HG02943 (cell line): ENCODE measurements at regions not wholly inside any gene's neighbourhood (a gene's known extent, or its start where the extent isn't known, plus 50 kb on each side); places are given as distances from the start of the nearest gene placed in this dataset.
"Not testable (repeated sequence)": the region's sequence is repeated elsewhere in the genome, so short reads cannot be mapped to it uniquely, and the experiment has no call there.

Experiments
- ATAC-seq: cut with Tn5 transposase; IDR thresholded peaks from one replicate; pipeline ENCODE4 v1.9.1; 2021; ENCODE audit warnings: mild to moderate bottlenecking, low read depth, moderate library complexity; ENCODE audit not compliant: unreplicated experiment

- ATAC-seq, result no peak
Observed at GRCh38 chr3:145698749-145699148, 462.2 kb downstream of the PLOD2 start.

DNA sequence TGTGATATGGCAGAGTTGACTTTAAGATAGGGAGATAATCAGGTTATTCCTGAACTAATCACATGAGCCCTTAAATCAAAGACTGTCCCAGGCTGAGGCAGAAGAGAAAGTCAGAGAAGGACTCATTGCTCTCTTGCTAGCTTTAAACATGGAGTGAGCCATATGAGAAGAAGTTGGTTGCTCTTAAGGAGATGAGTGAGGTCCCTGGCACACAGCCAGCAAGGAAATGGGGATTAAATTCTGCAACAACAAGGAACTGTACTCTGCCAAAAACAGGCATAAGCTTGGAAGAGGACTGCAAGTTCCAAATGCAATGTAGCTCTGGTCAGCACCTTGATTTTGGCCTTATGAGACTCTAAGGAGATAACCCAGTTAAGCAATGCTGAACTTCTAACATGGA, 457.0 kb downstream of the PLOD2 start:
- no peak for ATAC-seq

DNA sequence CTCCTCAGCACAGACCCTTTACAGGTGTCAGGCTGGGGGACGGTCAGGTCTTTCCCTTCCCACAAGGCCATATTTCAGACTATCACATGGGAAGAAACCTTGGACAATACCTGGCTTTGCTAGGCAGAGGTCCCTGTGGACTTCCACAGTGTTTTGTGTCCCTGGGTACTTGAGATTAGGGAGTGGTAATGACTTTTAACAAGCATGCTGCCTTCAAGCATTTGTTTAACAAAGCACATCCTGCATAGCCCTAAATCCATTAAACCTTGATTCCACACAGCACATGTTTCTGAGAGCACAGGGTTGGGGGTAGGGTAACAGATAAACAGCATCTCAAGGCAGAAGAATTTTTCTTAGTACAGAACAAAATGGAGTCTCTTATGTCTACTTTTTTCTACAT, 451.2 kb downstream of the PLOD2 start:
- not testable (repeated sequence) for ATAC-seq

DNA sequence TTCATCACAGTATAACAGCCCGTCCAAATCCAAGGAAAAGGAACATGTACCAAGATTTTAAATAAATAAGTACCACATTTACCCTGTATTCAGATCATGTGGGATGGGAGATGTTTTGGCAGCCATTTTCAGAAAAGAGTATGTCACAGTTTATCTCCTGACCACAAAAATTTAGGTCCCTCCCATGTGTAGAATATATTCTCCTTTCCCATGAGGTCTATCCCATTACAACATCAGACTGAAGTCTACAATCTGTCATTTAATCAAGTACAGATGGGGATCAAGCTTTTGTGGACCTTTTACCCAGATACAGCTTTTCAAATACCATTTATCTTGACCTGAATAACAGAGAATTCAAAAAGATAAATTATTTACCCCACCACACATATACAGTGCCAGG, 444.5 kb downstream of the PLOD2 start:
- no peak for ATAC-seq

GRCh38 chr3:145719114-145719513, 441.9 kb downstream of the PLOD2 start:
- no peak for ATAC-seq

DNA sequence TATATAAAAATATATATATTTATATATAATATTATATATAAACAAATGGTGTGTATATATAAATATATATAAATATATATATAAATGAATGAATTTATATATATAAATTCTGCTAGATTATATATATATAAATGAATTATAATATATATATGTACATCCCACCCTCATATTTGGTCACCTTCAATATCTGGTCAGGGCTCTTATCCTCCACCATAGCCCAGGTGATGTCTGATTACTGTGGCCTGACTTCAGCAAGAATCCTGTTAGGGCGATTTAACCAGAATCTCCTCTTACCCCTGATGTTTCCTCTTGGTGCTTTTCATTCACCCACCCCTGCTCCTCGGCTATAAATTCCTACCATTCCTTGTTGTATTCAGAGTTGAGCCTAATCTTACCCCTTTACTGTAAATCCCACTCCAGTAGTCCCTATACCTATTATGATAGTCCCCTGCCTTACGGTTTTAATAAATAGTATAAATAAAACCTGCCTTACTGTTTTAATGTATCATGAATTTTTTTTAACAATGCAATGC, 439.6 kb downstream of the PLOD2 start:
- no peak for ATAC-seq

GRCh38 chr3:145721815-145722214, 439.2 kb downstream of the PLOD2 start:
- no peak for ATAC-seq

- ATAC-seq, result no peak
Observed at GRCh38 chr3:145727476-145727875, 433.5 kb downstream of the PLOD2 start.

DNA sequence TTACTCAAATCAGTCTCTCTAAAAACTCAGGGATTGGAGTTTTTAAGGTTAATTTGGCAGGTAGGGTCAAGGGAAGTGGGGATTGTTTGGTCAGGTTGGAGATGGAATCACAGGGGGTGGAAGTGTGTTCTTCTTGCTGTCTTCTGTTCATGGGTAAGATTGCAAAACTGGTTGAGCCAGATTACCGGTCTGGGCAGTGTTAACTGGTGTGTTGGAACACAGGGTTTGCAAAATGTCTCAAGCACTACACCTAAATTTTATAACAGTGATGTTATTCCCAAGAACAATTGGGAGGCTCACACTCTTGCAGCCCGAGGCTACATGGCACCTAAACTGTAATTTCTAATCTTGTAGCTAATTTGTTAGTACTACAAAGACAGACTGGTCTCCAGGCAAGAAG, 425.4 kb downstream of the PLOD2 start:
- ATAC-seq, result no peak

- no peak for ATAC-seq
Observed at GRCh38 chr3:145737952-145738351, 423.0 kb downstream of the PLOD2 start.

DNA sequence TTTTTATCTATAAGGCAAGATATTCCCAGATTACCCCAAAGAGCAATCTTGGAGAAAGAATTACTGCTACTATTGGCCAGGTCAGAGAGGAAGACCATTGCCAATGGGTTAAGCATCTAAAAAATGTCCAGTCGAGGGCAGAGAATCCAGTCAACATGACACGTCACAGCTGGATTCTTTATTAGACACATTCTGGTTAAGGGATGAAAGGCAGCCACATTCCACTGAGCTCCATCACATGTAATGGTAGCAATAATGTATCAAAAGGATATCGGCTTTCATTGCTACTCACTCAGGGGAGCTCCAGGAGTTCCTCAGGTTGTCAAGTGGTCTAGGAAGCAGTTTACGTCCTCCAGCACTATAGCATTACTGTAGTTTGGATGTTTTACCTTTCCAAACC, 421.1 kb downstream of the PLOD2 start:
- no peak for ATAC-seq

DNA sequence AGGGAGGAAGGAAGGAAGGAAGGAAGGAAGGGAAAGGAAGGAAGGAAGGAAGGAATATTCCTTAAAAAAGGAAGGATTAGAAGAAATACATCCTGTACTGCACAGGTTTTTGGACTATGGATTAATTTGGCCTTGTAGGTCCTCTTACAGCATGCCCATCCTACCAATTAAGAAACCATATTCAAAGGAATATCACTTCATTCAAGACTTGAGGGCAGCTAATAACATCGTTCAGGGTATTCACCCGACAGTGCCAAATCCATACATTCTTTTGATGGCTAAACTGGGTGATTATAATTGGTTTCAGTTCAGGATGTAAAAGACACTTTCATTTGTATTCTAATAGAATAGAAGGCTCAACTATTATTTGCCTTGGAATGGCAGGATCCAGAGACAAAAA, 410.3 kb downstream of the PLOD2 start:
- no peak for ATAC-seq

- no peak for ATAC-seq
Observed at GRCh38 chr3:145752576-145752975, 408.4 kb downstream of the PLOD2 start.

- no peak for ATAC-seq
Observed at GRCh38 chr3:145754605-145755289, 406.2 kb downstream of the PLOD2 start.

DNA sequence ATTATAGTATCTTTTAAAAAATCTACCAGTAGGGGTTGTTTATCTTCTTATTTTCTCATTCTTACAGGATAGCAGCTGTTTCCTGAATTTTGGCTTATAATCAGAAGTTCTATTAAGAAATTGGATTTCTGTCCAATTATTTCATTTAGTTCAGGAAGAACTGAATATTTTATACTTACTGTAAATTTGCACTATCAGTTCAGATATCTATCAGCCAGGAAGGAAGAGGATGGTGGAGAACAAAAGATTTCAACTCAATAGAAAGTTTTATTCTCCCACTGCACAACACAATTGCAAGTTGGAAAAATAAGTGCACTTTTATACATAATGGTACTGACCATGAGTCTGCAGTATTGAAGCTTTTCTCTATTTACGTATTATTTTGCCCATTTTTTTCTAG, 400.9 kb downstream of the PLOD2 start:
- no peak for ATAC-seq

- ATAC-seq, result no peak
Observed at GRCh38 chr3:145767909-145768308, 393.1 kb downstream of the PLOD2 start.

- no peak for ATAC-seq
Observed at GRCh38 chr3:145776782-145777408, 384.1 kb downstream of the PLOD2 start.

GRCh38 chr3:145780301-145780700, 380.7 kb downstream of the PLOD2 start:
- no peak for ATAC-seq

GRCh38 chr3:145785668-145786067, 375.3 kb downstream of the PLOD2 start:
- no peak for ATAC-seq

DNA sequence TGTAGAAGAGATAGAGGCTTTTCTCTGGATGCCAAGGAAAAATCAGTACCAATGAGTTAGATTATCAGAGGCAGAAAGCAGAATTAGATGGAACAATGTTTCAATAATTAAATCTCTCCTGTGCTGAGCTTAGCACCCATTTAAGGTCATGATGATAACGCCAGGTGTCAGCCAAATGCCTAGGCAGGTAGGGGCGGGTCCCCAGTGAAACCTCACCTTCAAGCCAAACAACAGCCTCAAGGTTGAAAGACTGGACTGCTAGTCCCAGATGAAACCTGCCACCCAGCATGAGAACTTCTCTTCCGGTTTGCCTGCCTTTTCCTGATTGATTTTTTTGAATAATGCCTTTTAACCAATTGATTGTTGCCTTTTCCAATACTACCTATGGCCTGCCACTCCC, 363.0 kb downstream of the PLOD2 start:
- no peak for ATAC-seq

DNA sequence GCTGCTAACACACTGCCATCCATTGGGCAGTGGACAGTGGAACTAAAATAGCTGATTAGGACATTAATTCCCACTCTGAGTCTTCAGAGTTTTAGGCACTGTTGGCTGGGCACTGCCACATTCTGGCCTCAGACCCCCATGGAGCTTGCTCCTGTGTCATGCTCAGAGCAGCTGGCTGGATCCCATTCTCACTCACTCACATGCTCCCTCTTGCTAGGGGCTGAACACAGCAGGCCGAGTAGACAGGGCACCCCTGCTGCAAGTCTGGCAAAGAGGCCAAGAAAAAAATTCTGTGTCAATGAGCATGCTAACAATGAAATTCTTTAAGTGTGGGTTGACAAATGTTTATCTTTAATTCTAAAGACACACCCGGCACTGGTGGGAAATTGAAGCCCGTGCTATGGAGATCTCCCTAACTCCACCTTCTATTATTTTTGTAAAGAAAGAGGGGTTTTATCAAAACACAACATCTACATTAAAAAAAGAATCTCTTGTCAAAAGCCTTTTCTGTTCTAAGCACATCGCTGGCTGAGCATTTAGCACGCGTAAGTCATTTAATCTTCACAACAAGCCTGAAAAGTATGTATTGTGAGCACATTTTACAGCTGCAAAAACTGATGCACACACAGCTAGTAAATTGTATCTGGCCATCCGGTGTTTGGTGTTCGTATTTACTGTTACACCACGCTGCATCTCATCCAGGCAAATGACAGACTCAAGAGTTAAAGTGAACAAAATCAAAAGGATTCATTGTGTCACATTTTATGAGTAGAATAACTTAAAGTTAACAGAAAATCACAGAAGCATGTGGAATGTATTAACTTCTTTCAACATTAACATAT, 362.1 kb downstream of the PLOD2 start:
- no peak for ATAC-seq
